Activated B cell treated with CpG ODN at 0.5 μM for 24 hours (primary cell): ENCODE measurements at regions not wholly inside any gene's neighbourhood (a gene's known extent, or its start where the extent isn't known, plus 50 kb on each side); places are given as distances from the start of the nearest gene placed in this dataset.

ENCODE experiments used
- ATAC-seq: fragments of 200-7000 bp; cut with Tn5 transposase; one replicate; pipeline ENCODE4 v1.10.0; 2021; ENCODE audit warnings: low read depth, mild to moderate bottlenecking, moderate library complexity
- CTCF ChIA-PET: fragments of 350-600 bp; sonication (Branson Sonifier 250); formaldehyde crosslinking; loops from one replicate; lab custom pipeline; 2021; ENCODE audit warnings: antibody characterized with exemption; lab: Charles Lee
- POLR2A ChIA-PET: fragments of 350-600 bp; sonication (Branson Sonifier 250); formaldehyde crosslinking; loops from one replicate; lab custom pipeline; 2021; ENCODE audit warnings: antibody characterized with exemption; lab: Charles Lee
- DNase-seq: peaks from one replicate; pipeline ENCODE4 v3.0.0; 2022
- H3K27ac Mint-ChIP-seq: one replicate; pipeline ENCODE4 v1.8.0; 2020; ENCODE audit warnings: mixed read lengths
- H3K27me3 Mint-ChIP-seq: one replicate; pipeline ENCODE4 v1.8.0; 2021; ENCODE audit warnings: mixed read lengths
- H3K36me3 Mint-ChIP-seq: one replicate; pipeline ENCODE4 v1.8.0; 2021; ENCODE audit warnings: low read depth, mixed read lengths
- H3K4me1 Mint-ChIP-seq: one replicate; pipeline ENCODE4 v1.8.0; 2021; ENCODE audit warnings: mixed read lengths
- H3K4me3 Mint-ChIP-seq: one replicate; pipeline ENCODE4 v1.8.0; 2020; ENCODE audit warnings: mild to moderate bottlenecking, mixed read lengths
- H3K9me3 Mint-ChIP-seq: one replicate; pipeline ENCODE4 v1.8.0; 2020; ENCODE audit warnings: mixed read lengths
- CTCF ChIP-seq: fragments of 200-600 bp; IDR thresholded peaks from one replicate; pipeline ENCODE4 v1.8.0; 2022; ENCODE audit warnings: antibody characterized with exemption, mild to moderate bottlenecking
- intact Hi-C: fragments of 100-400 bp; cut with micrococcal nuclease; formaldehyde crosslinking; loops from one replicate; pipeline ENCODE4 v1.15.1; 2024

GRCh38 chr2:189370719-189371118 lies 70.6 kb upstream of the WDR75 start:
- no peak overlapping the region for H3K27ac Mint-ChIP-seq
- H3K36me3 Mint-ChIP-seq, result no peaks in the 10 kb centered on the region
- ChIA-PET POLR2A (no interaction called here), CTCF (no interaction called here)
- H3K9me3 Mint-ChIP-seq, result no peaks in the 10 kb centered on the region
- no peaks in the 10 kb centered on the region for H3K4me1 Mint-ChIP-seq
- DNase-seq, result no peak
- H3K27me3 Mint-ChIP-seq, result no peaks in the 10 kb centered on the region
- TF ChIP-seq CTCF, result no peak
- ATAC-seq, result no peak
- intact Hi-C loops, result no loop called here
- H3K4me3 Mint-ChIP-seq, result no peak overlapping the region

GRCh38 chr2:189372688-189373257 lies 68.5 kb upstream of the WDR75 start:
- Mint-ChIP-seq H3K4me3 (no peak overlapping the region), H3K4me1 (no peaks in the 10 kb centered on the region), H3K36me3 (no peaks in the 10 kb centered on the region), H3K27me3 (no peaks in the 10 kb centered on the region), H3K27ac (no peak overlapping the region), H3K9me3 (no peaks in the 10 kb centered on the region)
- POLR2A ChIA-PET, result no interaction called here
- CTCF ChIA-PET, result no interaction called here
- intact Hi-C loops, result no loop called here
- no peak for TF ChIP-seq CTCF
- ATAC-seq (no peak), DNase-seq (no peak)

GRCh38 chr2:189374481-189374880 lies 66.8 kb upstream of the WDR75 start:
- H3K4me3 Mint-ChIP-seq, result no peak overlapping the region

GRCh38 chr2:189375842-189376241 lies 65.4 kb upstream of the WDR75 start:
- no peaks in the 10 kb centered on the region for H3K9me3 Mint-ChIP-seq
- POLR2A ChIA-PET, result no interaction called here
- peaks cover 2% of the 10 kb centered on the region for H3K27me3 Mint-ChIP-seq
- ATAC-seq (no peak), DNase-seq (no peak)
- intact Hi-C loops, result no loop called here
- TF ChIP-seq CTCF, result no peak
- CTCF ChIA-PET, result no interaction called here
- H3K27ac Mint-ChIP-seq, result no peak overlapping the region
- H3K4me1 Mint-ChIP-seq, result no peaks in the 10 kb centered on the region
- H3K36me3 Mint-ChIP-seq, result no peaks in the 10 kb centered on the region
- H3K4me3 Mint-ChIP-seq, result no peak overlapping the region

More at GRCh38 chr2:189374481-189374880, 66.8 kb upstream of the WDR75 start:
- Mint-ChIP-seq H3K36me3 (no peaks in the 10 kb centered on the region), H3K4me1 (no peaks in the 10 kb centered on the region), H3K27me3 (peaks cover 2% of the 10 kb centered on the region), H3K9me3 (no peaks in the 10 kb centered on the region), H3K27ac (no peak overlapping the region)
- intact Hi-C loops, result no loop called here
- ChIA-PET POLR2A (no interaction called here), CTCF (no interaction called here)
- DNase-seq (no peak), ATAC-seq (no peak)
- TF ChIP-seq CTCF, result no peak

- intact Hi-C loops, result no loop called here
- DNase-seq (no peak), ATAC-seq (no peak)
- Mint-ChIP-seq H3K27me3 (peaks cover 2% of the 10 kb centered on the region), H3K4me3 (no peak overlapping the region), H3K4me1 (no peaks in the 10 kb centered on the region), H3K27ac (no peak overlapping the region), H3K9me3 (no peaks in the 10 kb centered on the region), H3K36me3 (no peaks in the 10 kb centered on the region)
- TF ChIP-seq CTCF, result no peak
- CTCF ChIA-PET, result no interaction called here
- POLR2A ChIA-PET, result no interaction called here
Observed at GRCh38 chr2:189379287-189379630, 62.0 kb upstream of the WDR75 start.
